ENCODE measurements at regions not wholly inside any gene's neighbourhood (a gene's known extent, or its start where the extent isn't known, plus 50 kb on each side); places are given as distances from the start of the nearest gene placed in this dataset.
"Not testable (repeated sequence)": the region's sequence is repeated elsewhere in the genome, so short reads cannot be mapped to it uniquely, and the experiment has no call there.

DNA sequence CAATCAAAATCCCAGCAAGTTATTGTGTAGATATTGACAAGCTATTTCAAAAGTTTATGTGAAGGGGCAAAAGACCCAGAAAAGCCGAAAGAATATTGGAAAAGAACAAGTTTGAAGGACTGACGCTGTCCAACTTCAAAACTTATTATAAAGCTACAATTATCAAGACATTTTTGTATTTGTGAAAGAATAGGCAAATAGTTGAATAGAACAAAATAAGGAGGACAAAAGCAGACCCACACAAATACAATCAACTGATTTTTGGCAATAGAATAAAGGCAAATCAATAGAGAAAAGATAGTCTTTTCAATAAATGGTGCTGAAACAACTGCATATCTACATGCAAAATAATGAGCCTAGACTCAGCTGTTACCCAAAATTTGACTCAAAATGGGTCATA, 807.7 kb upstream of the CDH6 start:
- intact Hi-C loops (cut with micrococcal nuclease) = no loop called here

GRCh38 chr5:30384171-30384570, 809.3 kb upstream of the CDH6 start:
- intact Hi-C loops (cut with micrococcal nuclease) = no loop called here

DNA sequence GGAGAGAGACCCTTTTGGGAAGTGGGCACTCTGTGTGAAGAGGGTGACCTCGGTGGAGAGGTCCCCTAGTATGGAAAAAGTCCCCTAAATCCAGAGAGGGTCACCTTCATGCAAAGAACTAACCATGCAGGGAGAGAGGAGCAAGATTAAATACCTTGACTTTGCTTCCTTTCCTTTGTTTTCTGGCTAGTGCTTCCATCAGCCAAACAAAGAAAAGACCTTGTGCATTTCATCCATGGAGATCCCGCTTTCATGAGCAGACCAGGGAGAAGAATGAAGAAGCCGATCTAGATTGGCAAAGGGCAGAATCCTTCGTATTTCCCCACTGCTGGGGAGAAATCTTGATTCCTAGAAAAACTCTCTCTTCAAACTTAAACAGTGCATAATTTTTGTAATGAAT, 813.3 kb upstream of the CDH6 start:
- intact Hi-C loops (cut with micrococcal nuclease) = no loop called here

GRCh38 chr5:30376848-30377247, 816.6 kb upstream of the CDH6 start:
- intact Hi-C loops (cut with micrococcal nuclease) = no loop called here

DNA sequence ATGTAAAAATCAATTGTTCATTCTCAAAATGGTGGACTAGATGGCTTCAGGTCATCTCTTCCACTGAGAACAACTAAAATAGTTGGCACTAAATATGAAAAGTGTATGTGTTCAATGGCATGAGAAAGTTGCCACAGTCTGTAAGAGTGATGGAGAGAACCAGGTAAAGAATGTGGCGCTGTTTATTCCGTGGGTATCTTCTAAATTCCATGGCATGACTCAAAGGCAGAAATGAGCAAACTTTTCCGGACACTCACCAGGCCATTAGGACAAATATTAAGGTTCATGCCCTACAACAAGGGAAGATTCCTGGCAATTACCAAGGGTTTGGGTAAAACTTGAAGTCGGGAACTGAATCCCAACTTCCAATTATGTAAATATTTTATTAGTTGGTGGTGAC, 825.4 kb upstream of the CDH6 start:
- intact Hi-C loops (cut with micrococcal nuclease) = no loop called here

- intact Hi-C loops (cut with micrococcal nuclease) = not testable (repeated sequence)
Observed at GRCh38 chr5:30365031-30365430, 828.5 kb upstream of the CDH6 start.

DNA sequence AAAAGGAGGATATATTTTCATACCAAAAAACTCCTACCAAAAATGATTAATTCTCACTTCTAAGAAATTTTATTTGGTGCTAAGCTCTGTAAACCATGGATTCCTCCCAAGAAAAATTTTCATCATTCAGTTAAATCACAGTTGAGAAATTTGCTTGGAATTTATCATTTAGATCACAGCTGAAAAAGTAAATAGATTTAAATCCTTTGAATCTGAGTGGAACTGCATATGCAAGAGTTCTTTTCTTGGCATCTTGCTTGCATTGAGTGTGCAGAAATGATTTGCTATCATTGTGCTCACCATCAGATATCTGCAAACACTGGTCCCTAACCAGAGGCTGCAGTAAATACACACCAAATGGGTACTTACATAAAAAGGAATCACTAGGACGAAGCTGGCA, 836.1 kb upstream of the CDH6 start:
- intact Hi-C loops (cut with micrococcal nuclease) = no loop called here

DNA sequence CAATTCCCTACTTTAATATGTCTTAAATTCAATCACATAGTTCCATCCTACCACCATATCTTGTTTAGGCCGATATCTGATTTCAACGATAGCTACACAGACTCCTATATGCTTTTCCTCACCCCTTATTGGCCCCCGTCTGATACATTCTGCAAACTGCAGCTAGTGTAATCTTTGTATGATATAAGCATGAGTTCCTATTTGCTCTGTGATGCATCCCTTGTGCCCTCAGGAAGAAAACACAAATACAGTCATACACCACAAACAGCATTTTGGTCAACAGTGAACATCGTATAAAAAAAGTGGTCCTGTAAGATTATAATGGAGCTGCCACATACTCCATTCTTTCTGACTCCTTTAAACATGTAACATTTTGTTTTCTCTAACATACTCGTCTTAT, 837.8 kb upstream of the CDH6 start:
- intact Hi-C loops (cut with micrococcal nuclease) = no loop called here

DNA sequence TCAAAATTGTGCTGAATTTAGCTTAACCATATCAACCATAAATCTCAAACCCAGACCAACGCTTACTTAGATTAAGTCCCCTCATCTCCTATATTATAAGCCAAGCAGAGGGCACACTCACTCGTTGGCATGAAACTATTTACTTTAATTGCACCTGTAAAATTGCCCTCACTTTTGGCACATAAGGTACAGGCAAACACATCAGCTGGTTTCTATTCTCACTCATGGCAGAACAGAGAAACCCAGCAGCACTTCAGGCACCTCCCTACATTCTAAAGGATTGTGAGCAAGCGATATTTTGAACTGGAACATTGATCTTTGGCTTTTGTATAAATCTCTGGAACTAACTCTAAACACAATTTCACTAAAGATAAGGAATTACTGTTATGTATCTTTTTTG, 845.6 kb upstream of the CDH6 start:
- intact Hi-C loops (cut with micrococcal nuclease) = no loop called here

DNA sequence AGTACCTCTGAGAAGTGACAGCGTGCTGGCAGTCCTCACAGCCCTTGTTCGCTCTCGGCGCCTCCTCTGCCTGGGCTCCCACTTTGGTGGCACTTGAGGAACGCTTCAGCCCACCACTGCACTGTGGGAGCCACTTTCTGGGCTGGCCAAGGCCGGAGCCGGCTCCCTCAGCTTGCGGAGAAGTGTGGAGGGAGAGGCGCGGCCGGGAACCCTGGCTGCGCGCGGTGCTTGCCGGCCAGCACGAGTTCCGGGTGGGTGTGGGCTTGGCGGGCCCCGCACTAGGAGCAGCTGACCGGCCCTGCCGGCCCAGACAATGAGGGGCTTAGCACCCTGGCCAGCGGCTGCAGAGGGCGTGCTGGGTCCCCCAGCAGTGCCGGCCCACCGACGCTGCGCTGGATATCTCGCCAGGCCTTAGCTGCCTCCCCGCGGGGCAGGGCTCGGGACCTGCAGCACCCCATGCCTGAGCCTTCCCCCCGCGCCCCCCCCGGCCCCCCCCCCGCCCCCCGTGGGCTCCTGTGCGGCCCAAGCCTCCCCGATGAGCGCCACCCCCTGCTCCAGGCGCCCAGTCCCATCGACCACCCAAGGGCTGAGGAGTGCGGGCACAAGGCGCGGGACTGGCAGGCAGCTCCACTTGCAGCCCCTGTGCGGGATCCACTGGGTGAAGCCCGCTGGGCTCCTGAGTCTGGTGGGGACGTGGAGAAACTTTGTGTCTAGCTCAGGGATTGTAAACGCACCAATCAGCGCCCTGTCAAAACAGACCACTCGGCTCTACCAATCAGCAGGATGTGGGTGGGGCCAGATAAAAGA, 847.7 kb upstream of the CDH6 start:
- intact Hi-C loops (cut with micrococcal nuclease) = not testable (repeated sequence)

DNA sequence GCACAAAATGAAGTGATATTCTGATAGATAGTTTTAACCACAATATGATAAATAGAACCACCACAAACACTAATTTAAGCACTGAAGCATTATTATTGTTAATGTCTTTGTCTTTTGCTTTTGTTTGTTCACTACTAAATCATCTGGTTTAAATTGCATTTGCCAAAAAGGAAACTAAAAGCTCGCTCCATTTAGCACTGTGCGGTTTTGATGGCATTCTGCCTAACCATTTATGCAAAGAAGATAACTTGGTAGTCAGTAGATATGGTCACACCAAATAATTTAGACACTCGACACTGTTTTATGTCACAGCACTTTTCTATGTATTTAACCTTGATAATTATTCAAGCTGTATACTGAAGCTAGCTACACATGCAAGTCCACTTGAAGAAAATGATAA, 849.8 kb upstream of the CDH6 start:
- intact Hi-C loops (cut with micrococcal nuclease) = no loop called here

- intact Hi-C loops (cut with micrococcal nuclease) = no loop called here
Observed at GRCh38 chr5:30341466-30341865, 852.0 kb upstream of the CDH6 start.

DNA sequence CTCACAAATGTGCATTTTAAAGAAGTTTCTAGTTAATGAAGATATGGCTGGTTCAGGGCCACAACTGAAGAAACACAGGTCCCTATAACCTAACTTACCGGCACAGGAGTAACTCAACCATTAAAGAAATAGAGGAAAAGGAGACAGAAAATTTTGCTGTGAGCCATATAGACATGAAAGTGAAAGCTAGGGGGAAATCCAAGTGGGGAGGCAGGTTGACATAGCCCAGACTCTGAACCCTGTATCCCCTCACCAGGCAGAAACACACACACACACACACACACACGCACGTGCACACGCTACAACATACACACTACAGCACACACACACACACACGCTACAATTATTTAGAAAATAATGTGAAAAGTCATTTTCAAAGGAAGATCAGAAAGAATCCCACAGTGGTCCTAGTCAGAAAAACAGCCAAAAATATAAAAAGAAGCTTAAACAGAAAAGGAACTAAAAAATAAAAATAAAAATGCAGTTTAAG, 856.4 kb upstream of the CDH6 start:
- intact Hi-C loops (cut with micrococcal nuclease) = no loop called here

DNA sequence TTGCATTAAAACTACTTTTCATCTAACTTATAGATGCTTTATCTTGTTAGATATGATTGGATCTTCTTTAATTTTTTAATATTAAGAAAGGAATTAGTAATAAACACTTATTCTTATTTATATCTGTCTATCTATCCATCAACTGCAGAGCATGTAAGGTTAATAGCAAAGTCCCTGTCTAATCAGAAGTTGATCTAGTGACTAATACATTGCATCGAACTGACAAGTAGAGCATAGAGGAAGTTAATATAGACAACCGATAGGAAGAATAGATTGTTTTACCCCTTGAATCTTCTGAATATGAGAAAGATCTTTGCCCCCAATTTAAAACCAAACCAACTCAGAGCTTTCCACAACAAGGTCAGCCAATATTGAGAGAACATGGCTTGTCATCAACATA, 862.0 kb upstream of the CDH6 start:
- intact Hi-C loops (cut with micrococcal nuclease) = no loop called here

DNA sequence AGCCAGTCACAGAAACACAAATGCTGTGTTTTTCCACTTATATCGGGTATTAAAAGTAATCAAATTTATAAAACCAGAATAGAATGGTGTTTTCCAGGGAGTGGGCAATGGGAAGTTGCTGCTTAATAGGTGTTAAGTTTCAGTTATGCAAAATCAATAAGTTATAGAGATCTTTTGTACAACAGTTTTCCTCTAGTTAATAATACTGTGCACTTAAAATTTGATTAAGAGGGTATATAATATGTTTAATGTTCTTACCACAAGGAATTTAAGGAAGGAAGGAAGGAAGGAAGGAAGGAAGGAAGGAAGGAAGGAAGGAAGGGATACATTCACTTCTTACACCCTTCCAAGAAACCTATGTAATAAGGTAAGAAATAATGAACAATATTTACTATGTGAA, 867.7 kb upstream of the CDH6 start:
- intact Hi-C loops (cut with micrococcal nuclease) = no loop called here

DNA sequence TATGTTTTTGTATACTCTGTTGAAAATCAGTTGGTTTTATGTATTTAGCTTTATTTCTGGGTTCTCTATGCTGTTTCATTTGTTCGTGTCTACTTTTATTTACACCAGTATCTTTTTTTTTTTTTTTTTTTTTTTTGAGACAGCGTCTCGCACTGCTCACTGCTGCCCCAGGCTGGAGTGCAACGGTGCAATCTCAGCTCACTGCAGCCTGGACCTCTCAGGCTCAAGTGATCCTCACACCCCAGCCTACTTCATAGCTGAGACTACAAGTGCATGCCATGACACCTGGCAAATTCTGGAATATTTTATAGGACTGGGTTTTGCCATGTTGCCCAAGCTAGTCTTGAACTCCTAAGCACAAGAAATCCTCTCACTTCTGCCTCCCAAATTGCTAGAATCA, 869.4 kb upstream of the CDH6 start:
- intact Hi-C loops (cut with micrococcal nuclease) = no loop called here

DNA sequence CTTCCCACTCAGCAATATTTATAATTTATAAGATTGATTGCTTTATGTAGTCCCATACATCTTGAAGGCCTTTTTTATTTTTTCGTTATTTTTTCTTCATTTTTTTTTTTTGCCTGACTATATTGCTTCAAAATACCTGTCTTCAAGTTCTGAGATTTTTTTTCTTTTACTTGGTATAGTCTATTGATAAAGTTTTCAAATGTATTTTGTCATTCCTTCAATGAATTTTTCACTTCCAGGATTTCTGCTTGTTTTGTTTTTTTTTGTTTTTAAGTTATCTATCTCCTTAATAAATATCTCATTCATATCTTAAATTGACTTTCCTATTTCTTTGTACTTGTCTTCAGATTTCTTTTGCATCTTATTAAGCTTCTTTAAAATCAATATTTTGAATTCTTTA, 905.6 kb upstream of the CDH6 start:
- intact Hi-C loops (cut with micrococcal nuclease) = no loop called here

DNA sequence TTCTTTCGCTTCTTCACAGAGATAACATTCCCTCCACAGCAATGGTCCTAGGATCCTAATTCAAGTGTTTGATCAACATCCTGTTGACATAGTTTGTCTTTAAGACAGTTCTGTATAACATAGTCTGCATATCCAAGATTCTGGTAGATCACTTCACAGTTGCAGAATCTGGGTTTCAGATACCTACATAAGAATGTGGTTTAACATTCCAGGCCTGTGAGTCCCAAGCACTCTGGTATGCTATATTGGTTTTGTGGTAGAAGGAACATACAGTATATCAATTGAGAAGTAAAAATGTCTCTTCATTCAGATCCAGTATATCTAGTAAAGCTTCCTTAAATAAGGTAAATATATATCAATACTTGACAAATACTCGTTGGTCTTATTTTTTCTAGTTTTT, 914.2 kb upstream of the CDH6 start:
- intact Hi-C loops (cut with micrococcal nuclease) = no loop called here

DNA sequence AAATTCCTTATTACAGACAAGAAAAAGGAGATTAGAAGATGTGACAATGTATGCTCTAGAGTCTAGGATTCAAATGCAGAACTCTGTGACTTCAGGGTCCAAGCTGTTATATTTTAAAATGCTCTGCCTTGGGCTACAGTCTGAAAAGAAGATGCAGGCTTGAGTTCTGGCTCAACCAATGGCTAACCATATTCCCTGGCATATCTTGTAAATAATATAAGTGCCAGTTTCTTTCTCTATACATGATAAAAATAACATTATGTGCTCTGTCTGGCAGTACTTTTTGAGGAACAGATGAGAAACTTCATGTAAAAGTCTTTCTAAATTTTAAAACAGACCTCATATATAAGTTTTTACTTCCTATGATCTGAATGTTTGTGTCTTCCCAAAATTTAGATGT, 926.5 kb upstream of the CDH6 start:
- intact Hi-C loops (cut with micrococcal nuclease) = no loop called here

- intact Hi-C loops (cut with micrococcal nuclease) = no loop called here
Observed at GRCh38 chr5:30239331-30240022, 954.0 kb upstream of the CDH6 start.

DNA sequence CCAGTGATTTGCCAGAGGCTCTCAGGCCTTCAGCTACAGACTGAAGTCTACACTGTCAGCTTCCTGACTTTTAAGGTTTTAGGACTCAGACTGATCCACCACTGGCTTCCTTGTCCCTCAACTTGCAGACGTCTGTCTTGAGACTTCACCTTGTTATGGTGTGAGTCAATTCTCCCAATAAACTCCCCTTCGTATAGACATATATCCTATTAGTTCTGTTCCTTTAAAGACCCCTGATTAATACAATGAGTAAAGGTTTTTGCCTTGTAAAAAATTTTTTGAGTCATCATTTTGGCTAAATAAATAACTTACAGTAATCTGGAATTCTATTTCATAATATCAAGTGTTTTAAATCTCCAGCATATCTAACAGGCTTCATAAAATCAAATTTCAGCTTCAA, 956.3 kb upstream of the CDH6 start:
- intact Hi-C loops (cut with micrococcal nuclease) = no loop called here

- intact Hi-C loops (cut with micrococcal nuclease) = no loop called here
Observed at GRCh38 chr5:30209755-30210154, 983.7 kb upstream of the CDH6 start.

DNA sequence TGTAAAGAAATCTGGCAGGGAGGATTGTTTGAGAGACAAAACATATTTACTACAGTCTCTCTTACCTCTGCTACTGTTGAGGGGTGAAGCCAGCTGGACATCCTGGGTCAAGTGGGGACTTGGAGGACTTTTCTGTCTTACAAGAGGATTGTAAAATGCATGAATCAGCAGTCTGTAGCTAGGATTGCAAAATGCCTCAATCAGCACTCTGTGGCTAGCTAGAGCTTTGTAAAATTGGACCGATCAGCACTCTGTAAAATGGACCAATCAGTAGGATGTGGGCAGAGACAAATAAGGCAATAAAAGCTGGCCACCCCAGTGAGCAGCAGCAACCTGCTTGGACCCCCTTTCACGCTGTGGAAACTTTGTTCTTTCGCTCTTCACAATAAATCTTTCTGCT, 995.8 kb upstream of the CDH6 start:
- intact Hi-C loops (cut with micrococcal nuclease) = no loop called here

All from T-helper 1 cell treated with Interleukin-12 subunit alpha and Interleukin-12 subunit beta and Interleukin-4 antibody, amounts not matched to agents 30 ng/mL and 1 ng/mL, for 36 hours (primary cell).